GM21737 (cell line): ENCODE measurements at regions not wholly inside any gene's neighbourhood (a gene's known extent, or its start where the extent isn't known, plus 50 kb on each side); places are given as distances from the start of the nearest gene placed in this dataset.
A peak's percentile ranks its signal among the peaks of the same experiment; 100 is the strongest.

Source experiments
- ATAC-seq: cut with Tn5 transposase; IDR thresholded peaks from one replicate; pipeline ENCODE4 v1.9.1; 2021; ENCODE audit warnings: mild to moderate bottlenecking, moderate library complexity; ENCODE audit not compliant: unreplicated experiment

GRCh38 chr2:216808805-216809425, 50.9 kb downstream of the TNP1 start:
- no peak for ATAC-seq

GRCh38 chr2:216807857-216808272, 52.0 kb downstream of the TNP1 start:
- ATAC-seq = no peak

GRCh38 chr2:216804357-216805350, 55.2 kb downstream of the TNP1 start:
- no peak for ATAC-seq

- ATAC-seq = no peak
Measured at GRCh38 chr2:216803791-216804190, 56.1 kb downstream of the TNP1 start.

GRCh38 chr2:216802516-216803215, 57.2 kb downstream of the TNP1 start:
- ATAC-seq = no peak

- no peak for ATAC-seq
Measured at GRCh38 chr2:216800836-216801235, 59.0 kb downstream of the TNP1 start.

- ATAC-seq = no peak
Measured at GRCh38 chr2:216799873-216800431, 59.9 kb downstream of the TNP1 start.

GRCh38 chr2:216796115-216796840, 63.6 kb downstream of the TNP1 start:
- no peak for ATAC-seq

GRCh38 chr2:216793386-216793785, 66.5 kb downstream of the TNP1 start:
- ATAC-seq = no peak

- no peak for ATAC-seq
Measured at GRCh38 chr2:216792222-216793021, 67.4 kb downstream of the TNP1 start.

GRCh38 chr2:216791303-216791702, 68.6 kb downstream of the TNP1 start:
- ATAC-seq = no peak

- ATAC-seq = no peak
Measured at GRCh38 chr2:216789081-216789480, 70.8 kb downstream of the TNP1 start.

- no peak for ATAC-seq
Measured at GRCh38 chr2:216787851-216788540, 71.9 kb downstream of the TNP1 start.

GRCh38 chr2:216786676-216787075, 73.2 kb downstream of the TNP1 start:
- no peak for ATAC-seq

GRCh38 chr2:216784456-216784855, 75.4 kb downstream of the TNP1 start:
- ATAC-seq = no peak

- ATAC-seq = no peak
Measured at GRCh38 chr2:216781709-216782108, 78.2 kb downstream of the TNP1 start.

GRCh38 chr2:216780843-216781242, 79.0 kb downstream of the TNP1 start:
- no peak for ATAC-seq

- ATAC-seq = peak; percentile 83
Measured at GRCh38 chr2:216777637-216778273, 82.1 kb downstream of the TNP1 start.
